H1 (cell line): ENCODE measurements at regions not wholly inside any gene's neighbourhood (a gene's known extent, or its start where the extent isn't known, plus 50 kb on each side); places are given as distances from the start of the nearest gene placed in this dataset.

Experiments used
- ASH2L ChIP-seq: fragments of 200-600, 300-600 bp; sonication (generic); IDR thresholded peaks from one replicate; pipeline ENCODE4 v1.7.1; 2017; ENCODE audit warnings: low read length
- EP300 ChIP-seq, 2 experiments: IDR thresholded peaks; 1 replicate in 1 of 2; 2 replicates in 1 of 2; pipeline ENCODE4 v1.6.1; 2011 to 2012; ENCODE audit warnings: low read depth in 2 of 2, low read length in 2 of 2, mild to moderate bottlenecking in 2 of 2, borderline replicate concordance in 1 of 2, inconsistent platforms in 1 of 2, moderate library complexity in 1 of 2
- SUZ12 ChIP-seq: fragments of 200-600 bp; sonication (generic); IDR thresholded peaks from 2 replicates; pipeline ENCODE4 v1.6.1; 2012; ENCODE audit warnings: mild to moderate bottlenecking, inconsistent platforms, low read length, moderate library complexity, mixed read lengths

DNA sequence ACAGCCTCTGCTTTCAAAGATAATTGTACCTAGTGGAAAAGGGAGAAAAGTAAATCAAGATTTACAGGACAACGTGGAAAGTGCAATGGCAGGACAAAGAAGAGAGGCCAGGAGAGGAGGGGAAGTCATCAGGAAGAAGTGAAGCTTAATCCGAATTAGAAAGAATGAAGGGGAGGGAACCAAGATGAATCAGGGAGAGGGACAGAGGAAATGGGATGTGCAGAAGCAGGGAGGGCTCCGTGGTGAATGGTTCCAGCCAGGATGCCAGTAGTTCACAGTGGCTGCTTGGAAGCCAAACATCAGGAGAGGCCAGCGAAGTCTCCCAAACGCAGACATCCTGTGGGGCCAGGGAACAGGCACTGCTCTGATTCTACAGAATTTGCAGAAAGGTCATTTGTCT, 144.4 kb downstream of the LIG4 start (continued):
- no peak for TF ChIP-seq EP300 (IDR thresholded peaks at IDR 0.05; ENCODE audit: borderline replicate concordance in 1 of 2, low read depth in 2 of 2, low read length in 2 of 2)
- TF ChIP-seq SUZ12: no peak
- TF ChIP-seq ASH2L: no peak
